Sigmoid colon (tissue), 4 donors: ENCODE measurements at regions not wholly inside any gene's neighbourhood (a gene's known extent, or its start where the extent isn't known, plus 50 kb on each side); places are given as distances from the start of the nearest gene placed in this dataset.

Source experiments
- CTCF ChIP-seq, 4 experiments: fragments of 450-650 bp in 3 of 4; fragments of 200-600 bp in 1 of 4; IDR thresholded peaks; one replicate each; pipeline ENCODE4 v1.5.1; 2016 to 2019; ENCODE audit warnings: antibody characterized with exemption in 4 of 4, mild to moderate bottlenecking in 3 of 4, moderate library complexity in 2 of 4
- EP300 ChIP-seq, 4 donors: sonication (generic); formaldehyde crosslinking; IDR thresholded peaks; one replicate each; pipeline ENCODE4 v1.6.1; 2017; ENCODE audit warnings: antibody characterized with exemption in 4 of 4
- POLR2A ChIP-seq, 2 donors: fragments of 450-650 bp; IDR thresholded peaks; one replicate each; pipeline ENCODE4 v1.6.1; 2016; ENCODE audit warnings: antibody characterized with exemption in 2 of 2, mild to moderate bottlenecking in 2 of 2, moderate library complexity in 2 of 2

- TF ChIP-seq CTCF (IDR thresholded peaks at IDR 0.05) (no peak), EP300 (IDR thresholded peaks at IDR 0.05) (no peak), POLR2A (IDR thresholded peaks at IDR 0.05) (no peak)
These were observed 109.5 kb downstream of the KCNK1 start for GRCh38 chr1:233723387-233723786.
